HUES48 (cell line): ENCODE measurements at regions not wholly inside any gene's neighbourhood (a gene's known extent, or its start where the extent isn't known, plus 50 kb on each side); places are given as distances from the start of the nearest gene placed in this dataset.

Source experiments
- H3K27ac ChIP-seq: one replicate; pipeline ENCODE4 v1.7.0; 2013; ENCODE audit warnings: low read depth, low read length, inconsistent platforms
- H3K27me3 ChIP-seq: 2 replicates; pipeline ENCODE4 v1.6.1; 2013; ENCODE audit warnings: mild to moderate bottlenecking, low read length; ENCODE audit not compliant: control insufficient read depth, insufficient read depth
- H3K36me3 ChIP-seq: 2 replicates; pipeline ENCODE4 v1.6.1; 2013; ENCODE audit warnings: low read length; ENCODE audit not compliant: control insufficient read depth, insufficient read depth
- H3K4me1 ChIP-seq: 2 replicates; pipeline ENCODE4 v1.6.1; 2013; ENCODE audit warnings: mild to moderate bottlenecking, low read length; ENCODE audit not compliant: control insufficient read depth, insufficient read depth
- H3K4me3 ChIP-seq: 2 replicates; pipeline ENCODE4 v1.5.1; 2013; ENCODE audit warnings: mild to moderate bottlenecking, low read depth, low read length
- H3K9ac ChIP-seq: 2 replicates; pipeline ENCODE4 v1.6.1; 2013; ENCODE audit warnings: mild to moderate bottlenecking, low read depth, low read length, moderate library complexity
- H3K9me3 ChIP-seq: 2 replicates; pipeline ENCODE4 v1.6.1; 2013; ENCODE audit warnings: low read length; ENCODE audit not compliant: control insufficient read depth, insufficient read depth

DNA sequence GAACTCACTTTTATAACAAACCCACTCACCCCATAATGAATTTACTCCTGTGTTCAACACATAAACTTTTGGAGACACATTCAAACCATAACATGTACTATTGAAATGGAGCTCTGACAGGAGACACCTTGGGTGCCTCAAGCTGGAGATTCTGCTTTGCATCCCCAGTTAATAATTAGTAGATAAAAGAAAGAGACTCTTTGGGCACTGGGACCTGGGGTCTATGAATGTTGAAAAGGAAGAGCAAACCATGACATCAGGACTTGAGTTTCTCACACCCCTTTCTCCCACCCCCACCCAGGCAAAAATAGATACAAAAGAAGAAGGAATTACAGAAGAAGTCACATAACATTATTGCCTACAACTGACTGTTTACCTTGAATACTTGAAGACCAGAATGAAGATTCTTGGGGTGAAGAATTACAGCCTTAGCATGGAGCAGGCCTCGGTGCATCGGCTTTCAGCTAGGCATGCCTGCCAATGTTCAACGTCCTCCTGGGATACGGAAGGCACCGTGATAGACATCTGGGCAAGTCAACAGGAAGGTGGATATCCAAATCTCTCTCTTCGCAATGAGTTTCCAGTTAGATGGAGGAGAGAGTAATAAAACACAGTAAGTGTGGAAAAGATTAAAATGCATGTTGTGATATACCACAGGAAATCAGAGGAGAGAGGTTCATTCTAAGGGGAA is 316.0 kb downstream of the TRIML1 start:
- H3K36me3 ChIP-seq: no peaks in the 10 kb centered on the region
- no peak overlapping the region for H3K4me3 ChIP-seq
- no peaks in the 10 kb centered on the region; the same call in 1 of the 2 replicates for H3K9me3 ChIP-seq
- no peak overlapping the region for H3K27ac ChIP-seq
- H3K9ac ChIP-seq: no peak overlapping the region
- peaks cover 25% of the 10 kb centered on the region for H3K4me1 ChIP-seq
- H3K27me3 ChIP-seq: no peaks in the 10 kb centered on the region

DNA sequence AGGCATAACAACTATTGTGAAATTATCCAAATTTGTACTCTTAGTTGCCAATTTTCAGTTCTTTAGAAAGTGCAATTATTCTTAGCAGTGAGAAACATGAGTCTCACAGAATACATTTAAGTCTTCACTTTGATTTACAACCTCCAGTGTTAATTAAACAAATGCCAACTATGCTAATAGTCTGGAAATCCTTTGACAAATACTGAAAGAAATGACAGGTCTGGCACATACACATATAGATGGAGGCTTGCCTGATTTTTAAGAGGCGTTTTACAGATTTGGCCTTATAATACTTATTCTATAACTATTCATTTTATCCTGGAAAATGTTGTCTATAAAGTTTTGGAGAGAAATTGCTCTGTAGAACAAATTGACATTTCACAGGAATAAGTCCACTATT is 320.1 kb downstream of the TRIML1 start:
- H3K4me1 ChIP-seq: peaks cover 5% of the 10 kb centered on the region
- no peak overlapping the region for H3K9ac ChIP-seq
- H3K27ac ChIP-seq: no peak overlapping the region
- no peaks in the 10 kb centered on the region; the same call in 1 of the 2 replicates for H3K9me3 ChIP-seq
- no peaks in the 10 kb centered on the region for H3K27me3 ChIP-seq
- H3K36me3 ChIP-seq: no peaks in the 10 kb centered on the region
- H3K4me3 ChIP-seq: no peak overlapping the region

DNA sequence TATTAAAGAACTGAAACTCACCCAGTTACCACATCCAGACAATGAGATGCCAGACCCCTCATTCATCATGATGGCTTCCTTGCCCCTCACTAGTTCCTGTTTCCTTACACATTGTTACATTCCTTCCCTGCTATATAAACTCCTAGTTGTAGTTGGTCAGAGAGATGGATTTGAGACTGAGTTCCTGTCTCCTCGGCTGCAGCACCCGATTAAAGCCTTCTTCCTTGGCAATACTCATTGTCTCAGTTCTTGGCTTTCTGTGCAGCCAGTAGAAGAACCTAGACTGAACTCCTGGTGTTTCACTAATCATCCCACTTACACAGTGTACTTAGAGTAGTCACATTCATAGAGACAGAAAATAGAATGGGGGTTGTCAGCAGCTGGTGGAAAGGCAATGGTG is 324.7 kb downstream of the TRIML1 start:
- H3K4me3 ChIP-seq: no peak overlapping the region
- no peaks in the 10 kb centered on the region for H3K36me3 ChIP-seq
- H3K4me1 ChIP-seq: no peaks in the 10 kb centered on the region
- H3K27ac ChIP-seq: no peak overlapping the region
- H3K27me3 ChIP-seq: no peaks in the 10 kb centered on the region
- no peaks in the 10 kb centered on the region; the same call in 1 of the 2 replicates for H3K9me3 ChIP-seq
- H3K9ac ChIP-seq: no peak overlapping the region

GRCh38 chr4:188466001-188466400 is 326.8 kb downstream of the TRIML1 start:
- no peaks in the 10 kb centered on the region for H3K4me1 ChIP-seq

DNA sequence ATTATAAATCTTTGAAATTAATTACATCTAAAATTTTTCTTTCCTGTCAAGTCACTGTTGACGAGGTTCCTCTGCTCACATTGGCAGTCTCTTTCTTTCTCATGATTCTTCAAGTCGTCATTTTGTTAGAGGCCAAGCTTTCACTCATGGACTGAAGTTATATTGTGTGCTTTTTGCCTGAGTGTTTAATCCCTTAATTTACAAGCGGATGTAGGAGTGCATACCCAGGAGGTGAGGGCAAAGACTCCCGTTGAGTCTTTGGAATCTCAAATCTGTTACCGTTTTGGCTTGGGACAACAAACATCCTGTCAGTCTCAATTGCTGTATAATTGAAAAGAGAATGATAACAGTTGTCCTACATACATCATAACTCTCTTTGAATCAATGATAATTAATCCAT is 345.0 kb downstream of the TRIML1 start:
- H3K27me3 ChIP-seq: no peaks in the 10 kb centered on the region
- H3K9me3 ChIP-seq: no peaks in the 10 kb centered on the region
- peaks cover 6% of the 10 kb centered on the region; the same call in 1 of the 2 replicates for H3K4me1 ChIP-seq
- H3K27ac ChIP-seq: no peak overlapping the region
- no peaks in the 10 kb centered on the region for H3K36me3 ChIP-seq
- no peak overlapping the region for H3K9ac ChIP-seq
- no peak overlapping the region for H3K4me3 ChIP-seq

More at GRCh38 chr4:188466001-188466400, 326.8 kb downstream of the TRIML1 start:
- H3K27me3 ChIP-seq: no peaks in the 10 kb centered on the region
- H3K36me3 ChIP-seq: no peaks in the 10 kb centered on the region
- no peak overlapping the region for H3K27ac ChIP-seq
- no peaks in the 10 kb centered on the region; the same call in 1 of the 2 replicates for H3K9me3 ChIP-seq
- H3K9ac ChIP-seq: no peak overlapping the region
- no peak overlapping the region for H3K4me3 ChIP-seq

DNA sequence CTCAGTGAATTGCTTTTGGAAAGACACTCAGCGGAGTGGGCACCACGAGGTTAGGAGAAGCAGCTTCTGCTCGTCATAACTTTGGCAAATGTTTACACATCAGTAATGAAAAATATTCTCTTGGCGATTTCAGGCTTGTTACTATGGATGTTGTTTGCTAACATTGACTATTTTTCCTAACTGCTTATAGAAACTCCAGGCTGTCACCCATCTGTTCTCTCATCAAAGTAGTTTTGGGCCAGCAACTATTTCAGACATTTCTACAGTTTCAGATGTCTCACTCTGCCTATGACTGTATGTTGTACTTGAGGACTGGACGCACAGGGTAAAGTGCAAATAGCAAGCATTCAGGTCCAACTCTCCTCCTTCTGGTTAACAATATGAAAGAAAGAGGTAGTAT is 346.7 kb downstream of the TRIML1 start:
- Histone ChIP-seq H3K4me3 (no peak overlapping the region), H3K27me3 (no peaks in the 10 kb centered on the region), H3K36me3 (no peaks in the 10 kb centered on the region)

GRCh38 chr4:188492886-188493285 is 353.6 kb downstream of the TRIML1 start:
- H3K4me1 ChIP-seq: no peaks in the 10 kb centered on the region
- H3K27me3 ChIP-seq: no peaks in the 10 kb centered on the region
- H3K9ac ChIP-seq: no peak overlapping the region
- H3K36me3 ChIP-seq: no peaks in the 10 kb centered on the region
- no peaks in the 10 kb centered on the region for H3K9me3 ChIP-seq
- no peak overlapping the region for H3K27ac ChIP-seq
- no peak overlapping the region for H3K4me3 ChIP-seq

More for the DNA sequence above, 346.7 kb downstream of the TRIML1 start:
- Histone ChIP-seq H3K9ac (no peak overlapping the region), H3K4me1 (peaks cover 6% of the 10 kb centered on the region; the same call in 1 of the 2 replicates), H3K9me3 (no peaks in the 10 kb centered on the region), H3K27ac (no peak overlapping the region)

- no peak overlapping the region for H3K27ac ChIP-seq
- H3K9ac ChIP-seq: no peak overlapping the region
- H3K27me3 ChIP-seq: no peaks in the 10 kb centered on the region
Measured at GRCh38 chr4:188495169-188495568, 355.9 kb downstream of the TRIML1 start.

GRCh38 chr4:188511431-188511830 is 372.2 kb downstream of the TRIML1 start:
- H3K9ac ChIP-seq: no peak overlapping the region
- no peak overlapping the region for H3K4me3 ChIP-seq
- no peaks in the 10 kb centered on the region for H3K27me3 ChIP-seq
- H3K27ac ChIP-seq: no peak overlapping the region
- H3K36me3 ChIP-seq: no peaks in the 10 kb centered on the region
- H3K4me1 ChIP-seq: no peaks in the 10 kb centered on the region
- H3K9me3 ChIP-seq: no peaks in the 10 kb centered on the region

More at GRCh38 chr4:188495169-188495568, 355.9 kb downstream of the TRIML1 start:
- Histone ChIP-seq H3K9me3 (no peaks in the 10 kb centered on the region), H3K4me3 (no peak overlapping the region), H3K4me1 (no peaks in the 10 kb centered on the region), H3K36me3 (no peaks in the 10 kb centered on the region)

DNA sequence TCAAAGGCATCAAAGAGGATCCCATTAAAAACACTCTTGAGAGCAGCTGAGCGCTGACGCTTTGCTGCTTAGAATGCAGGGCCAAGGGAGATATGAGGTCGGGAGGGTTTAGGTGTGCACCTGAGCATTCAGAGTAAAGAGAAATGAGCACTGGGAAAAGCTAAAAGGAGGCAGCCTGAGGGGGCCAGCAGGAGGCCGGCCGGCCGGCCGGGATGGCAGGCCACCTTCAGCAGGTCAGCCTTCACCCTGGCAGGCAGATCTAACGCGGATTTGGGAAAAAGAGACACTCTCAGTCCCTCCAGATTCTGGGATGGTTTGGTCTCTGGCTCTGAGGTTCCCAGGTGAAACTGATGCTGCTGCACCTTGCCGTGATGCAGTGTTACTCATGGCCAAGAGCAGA is 393.5 kb downstream of the TRIML1 start:
- Histone ChIP-seq H3K9me3 (no peaks in the 10 kb centered on the region), H3K36me3 (no peaks in the 10 kb centered on the region), H3K9ac (no peak overlapping the region), H3K27me3 (no peaks in the 10 kb centered on the region), H3K4me1 (no peaks in the 10 kb centered on the region), H3K27ac (no peak overlapping the region), H3K4me3 (no peak overlapping the region)

DNA sequence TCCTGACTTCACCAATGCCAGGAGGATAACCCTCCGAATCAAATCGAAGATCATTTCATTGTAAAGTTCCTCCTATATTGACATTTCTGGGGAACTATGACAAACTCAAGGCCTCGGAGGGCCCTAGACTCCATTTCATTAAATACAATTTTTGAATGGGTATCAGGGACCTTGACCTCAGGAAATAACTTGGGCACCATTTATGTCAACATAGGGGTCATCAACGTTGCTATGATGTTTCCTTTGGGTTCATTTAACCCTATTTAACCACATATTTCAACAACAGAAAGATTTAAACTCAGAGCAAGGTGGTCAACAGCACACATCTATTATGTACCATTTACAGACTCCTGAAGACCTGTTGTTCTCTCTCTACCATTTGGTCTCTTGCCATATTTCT is 395.1 kb downstream of the TRIML1 start:
- H3K27me3 ChIP-seq: no peaks in the 10 kb centered on the region
- H3K4me3 ChIP-seq: no peak overlapping the region
- H3K4me1 ChIP-seq: no peaks in the 10 kb centered on the region
- peaks cover 6% of the 10 kb centered on the region for H3K9me3 ChIP-seq
- H3K36me3 ChIP-seq: no peaks in the 10 kb centered on the region
- H3K27ac ChIP-seq: no peak overlapping the region
- H3K9ac ChIP-seq: no peak overlapping the region
